Coronary artery (tissue), 2 donors: ENCODE measurements at regions not wholly inside any gene's neighbourhood (a gene's known extent, or its start where the extent isn't known, plus 50 kb on each side); places are given as distances from the start of the nearest gene placed in this dataset.

ENCODE experiments used
- DNase-seq: peaks from one replicate; pipeline ENCODE4 v3.0.0-alpha.2; 2017; ENCODE audit warnings: low spot score
- H3K27ac ChIP-seq, 2 donors: fragments of 200-600 bp; sonication (generic); one replicate each; pipeline ENCODE4 v1.5.1; 2016 to 2019
- H3K4me3 ChIP-seq: fragments of 200-600 bp; sonication (generic); 2 replicates; pipeline ENCODE4 v1.5.1; 2016; ENCODE audit warnings: mild to moderate bottlenecking, moderate library complexity
- TF ChIP-seq, protein P1 (sequence below): fragments of 200-600 bp; sonication (generic); IDR thresholded peaks from one replicate; pipeline ENCODE4 v1.5.1; 2019; ENCODE audit warnings: antibody characterized with exemption

DNA sequence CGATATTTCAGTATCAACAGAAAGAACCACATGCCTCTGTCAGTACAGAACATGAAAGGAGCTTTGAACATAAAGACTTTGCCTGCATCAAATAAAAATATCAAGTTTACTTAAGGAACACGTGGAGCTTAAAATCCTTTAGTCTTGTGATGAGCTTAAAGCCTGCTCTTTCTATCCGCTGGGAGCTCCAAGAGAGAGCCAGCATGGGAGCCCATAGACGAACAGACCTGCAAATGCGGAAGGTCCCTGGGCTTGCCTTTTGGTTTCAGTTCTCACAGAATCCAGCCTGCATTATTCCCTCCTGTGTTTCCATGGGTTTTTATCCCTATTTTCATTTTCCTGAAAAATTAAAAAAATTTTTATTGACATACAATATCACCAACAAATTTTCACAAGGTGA, 530.6 kb upstream of the RGMA start:
- Histone ChIP-seq H3K4me3 (no peak overlapping the region), H3K27ac (no peak overlapping the region)
- DNase-seq, result no peak
- TF ChIP-seq, protein P1, sequence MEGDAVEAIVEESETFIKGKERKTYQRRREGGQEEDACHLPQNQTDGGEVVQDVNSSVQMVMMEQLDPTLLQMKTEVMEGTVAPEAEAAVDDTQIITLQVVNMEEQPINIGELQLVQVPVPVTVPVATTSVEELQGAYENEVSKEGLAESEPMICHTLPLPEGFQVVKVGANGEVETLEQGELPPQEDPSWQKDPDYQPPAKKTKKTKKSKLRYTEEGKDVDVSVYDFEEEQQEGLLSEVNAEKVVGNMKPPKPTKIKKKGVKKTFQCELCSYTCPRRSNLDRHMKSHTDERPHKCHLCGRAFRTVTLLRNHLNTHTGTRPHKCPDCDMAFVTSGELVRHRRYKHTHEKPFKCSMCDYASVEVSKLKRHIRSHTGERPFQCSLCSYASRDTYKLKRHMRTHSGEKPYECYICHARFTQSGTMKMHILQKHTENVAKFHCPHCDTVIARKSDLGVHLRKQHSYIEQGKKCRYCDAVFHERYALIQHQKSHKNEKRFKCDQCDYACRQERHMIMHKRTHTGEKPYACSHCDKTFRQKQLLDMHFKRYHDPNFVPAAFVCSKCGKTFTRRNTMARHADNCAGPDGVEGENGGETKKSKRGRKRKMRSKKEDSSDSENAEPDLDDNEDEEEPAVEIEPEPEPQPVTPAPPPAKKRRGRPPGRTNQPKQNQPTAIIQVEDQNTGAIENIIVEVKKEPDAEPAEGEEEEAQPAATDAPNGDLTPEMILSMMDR, result no peak

DNA sequence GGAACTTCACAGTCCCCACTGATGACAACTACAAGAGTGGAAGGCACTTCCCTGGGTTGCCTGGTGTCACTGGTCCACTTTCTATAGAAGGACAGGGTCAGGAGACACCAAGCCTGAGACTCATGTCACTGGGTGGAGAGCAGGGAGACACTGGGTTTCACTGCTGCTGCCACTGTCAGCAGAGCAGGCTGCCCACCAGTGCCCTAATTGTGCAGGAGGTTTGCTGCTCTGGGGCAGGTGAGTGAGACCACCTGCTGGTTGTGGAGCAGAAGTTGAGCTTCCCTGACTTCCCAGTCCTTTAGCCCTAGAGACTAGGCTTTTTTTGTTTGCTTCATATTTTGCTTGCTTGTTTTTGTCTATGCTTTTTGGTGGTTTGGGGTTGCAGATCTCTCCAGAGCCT, 528.4 kb upstream of the RGMA start:
- H3K4me3 ChIP-seq, result no peak overlapping the region
- no peak for DNase-seq
- H3K27ac ChIP-seq, result no peak overlapping the region
- TF ChIP-seq, protein P1, result no peak

- TF ChIP-seq, protein P1, result no peak
- H3K27ac ChIP-seq, result peak overlapping the region in 1 of 2 donors; percentile 62
- no peak overlapping the region for H3K4me3 ChIP-seq
- no peak for DNase-seq
These were observed 525.5 kb upstream of the RGMA start for GRCh38 chr15:93614386-93615104.

DNA sequence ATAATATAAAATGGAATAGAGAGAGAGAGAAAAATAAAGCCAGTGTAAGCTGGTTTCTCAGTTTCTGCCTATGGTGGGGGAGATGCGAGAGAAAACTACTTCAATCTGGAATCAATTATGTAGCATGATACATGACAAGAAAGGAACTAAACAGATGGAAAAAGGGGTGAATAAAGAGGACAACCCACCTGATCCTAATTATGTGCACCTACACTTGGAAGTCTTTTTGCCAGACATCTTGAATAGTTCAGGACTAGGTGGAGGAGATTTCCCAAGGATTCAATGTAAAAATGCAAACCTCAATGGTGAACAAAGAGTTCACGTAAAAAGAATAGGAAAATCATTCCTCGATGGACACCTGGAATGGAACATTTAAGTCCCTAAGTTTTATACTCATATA, 524.4 kb upstream of the RGMA start:
- Histone ChIP-seq H3K27ac (no peak overlapping the region), H3K4me3 (no peak overlapping the region)
- TF ChIP-seq, protein P1, result no peak
- DNase-seq, result no peak

DNA sequence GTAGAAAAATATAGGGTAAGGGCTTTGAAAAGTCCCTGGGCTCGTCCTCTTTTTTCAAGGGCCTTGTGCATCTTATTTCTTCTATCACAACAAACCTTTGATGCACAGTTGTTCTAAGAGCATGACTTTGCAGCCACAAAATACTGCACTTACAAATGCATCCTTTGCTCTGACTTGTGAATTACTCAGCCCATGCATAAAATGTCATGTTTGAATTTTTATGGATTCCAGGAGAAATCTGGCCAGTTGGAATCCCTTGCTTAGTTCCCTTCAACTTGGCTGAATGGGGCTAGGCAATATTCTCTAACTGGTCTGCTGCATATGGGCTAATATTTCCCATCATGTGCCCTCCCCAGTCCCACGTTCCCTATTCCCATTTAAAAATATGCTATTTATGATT, 523.9 kb upstream of the RGMA start:
- Histone ChIP-seq H3K27ac (no peak overlapping the region), H3K4me3 (no peak overlapping the region)
- TF ChIP-seq, protein P1, result no peak
- no peak for DNase-seq

DNA sequence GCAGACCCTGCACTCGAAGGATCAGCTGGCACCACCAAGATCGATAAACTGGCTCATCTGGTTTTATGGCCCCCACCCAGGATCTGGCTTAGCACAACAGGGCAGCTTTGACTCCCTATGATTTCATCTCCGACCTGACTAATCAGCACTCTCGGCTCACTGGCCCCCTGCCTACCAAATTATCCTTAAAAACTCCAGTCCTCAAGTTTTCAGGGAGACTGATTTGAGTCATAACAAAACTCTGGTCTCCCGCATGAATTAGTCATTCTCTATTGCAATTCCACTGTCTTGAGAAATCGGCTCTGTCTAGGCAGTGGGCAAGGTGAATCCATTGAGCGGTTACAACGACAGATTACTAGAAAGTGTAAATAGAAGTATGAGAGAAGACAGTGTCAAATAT, 521.9 kb upstream of the RGMA start:
- TF ChIP-seq, protein P1, result no peak
- DNase-seq, result no peak

DNA sequence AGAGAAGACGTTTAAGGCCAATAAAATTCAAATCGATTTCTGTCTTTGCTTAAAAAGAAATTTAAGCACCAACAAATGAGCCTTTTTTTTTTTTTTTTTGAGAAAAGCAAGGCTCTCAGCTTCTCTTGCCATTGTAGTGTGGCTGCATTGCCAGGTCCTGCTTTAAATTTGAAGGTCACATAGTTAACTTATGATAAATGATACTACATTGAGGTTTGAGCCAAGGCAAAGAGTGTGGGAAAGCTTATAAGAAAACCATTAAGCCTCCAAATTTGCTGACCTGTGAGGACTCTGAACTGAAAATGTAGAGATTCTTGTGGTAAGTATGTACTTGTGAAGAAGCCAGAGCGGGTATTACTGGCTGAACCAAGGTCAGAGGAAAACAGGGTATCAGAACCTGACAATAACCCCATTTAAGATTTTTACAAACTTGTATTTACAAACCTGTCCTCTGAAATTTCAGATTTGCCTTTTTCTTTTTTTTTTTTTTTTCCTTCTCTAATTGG, 519.7 kb upstream of the RGMA start:
- TF ChIP-seq, protein P1, result no peak
- DNase-seq, result no peak
- H3K4me3 ChIP-seq, result no peak overlapping the region

More for the DNA sequence above, 521.9 kb upstream of the RGMA start:
- Histone ChIP-seq H3K4me3 (no peak overlapping the region), H3K27ac (no peak overlapping the region)

More for the DNA sequence above, 519.7 kb upstream of the RGMA start:
- no peak overlapping the region for H3K27ac ChIP-seq
